NCI-H2227 (cell line): ENCODE measurements at regions not wholly inside any gene's neighbourhood (a gene's known extent, or its start where the extent isn't known, plus 50 kb on each side); places are given as distances from the start of the nearest gene placed in this dataset.

ENCODE experiments used
- DNase-seq: peaks from one replicate; lab custom pipeline; 2025; ENCODE audit not compliant: unreplicated experiment; lab: John Stamatoyannopoulos, UW

GRCh38 chr18:22040533-22040932, 128.9 kb upstream of the GATA6 start:
- no peak for DNase-seq

DNA sequence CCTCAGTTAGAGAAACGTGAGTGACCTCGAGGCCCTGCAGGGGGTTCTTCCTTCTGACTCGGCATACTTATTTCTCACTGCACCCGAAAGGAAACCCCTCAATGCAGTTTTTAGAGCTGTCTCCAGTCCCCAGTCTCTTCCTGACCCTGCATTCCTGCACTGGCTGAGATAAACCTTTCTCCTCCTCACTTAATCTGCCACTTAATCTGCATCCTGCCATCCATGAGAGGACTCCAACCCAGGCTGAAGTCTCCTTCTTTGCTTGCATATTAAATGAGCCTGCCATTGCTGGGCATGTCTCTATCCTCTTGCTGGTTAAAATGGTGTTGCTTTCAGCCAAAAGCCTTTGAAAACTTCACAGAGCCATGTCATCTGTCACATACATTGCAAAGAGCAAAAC, 125.6 kb upstream of the GATA6 start:
- DNase-seq = no peak

DNA sequence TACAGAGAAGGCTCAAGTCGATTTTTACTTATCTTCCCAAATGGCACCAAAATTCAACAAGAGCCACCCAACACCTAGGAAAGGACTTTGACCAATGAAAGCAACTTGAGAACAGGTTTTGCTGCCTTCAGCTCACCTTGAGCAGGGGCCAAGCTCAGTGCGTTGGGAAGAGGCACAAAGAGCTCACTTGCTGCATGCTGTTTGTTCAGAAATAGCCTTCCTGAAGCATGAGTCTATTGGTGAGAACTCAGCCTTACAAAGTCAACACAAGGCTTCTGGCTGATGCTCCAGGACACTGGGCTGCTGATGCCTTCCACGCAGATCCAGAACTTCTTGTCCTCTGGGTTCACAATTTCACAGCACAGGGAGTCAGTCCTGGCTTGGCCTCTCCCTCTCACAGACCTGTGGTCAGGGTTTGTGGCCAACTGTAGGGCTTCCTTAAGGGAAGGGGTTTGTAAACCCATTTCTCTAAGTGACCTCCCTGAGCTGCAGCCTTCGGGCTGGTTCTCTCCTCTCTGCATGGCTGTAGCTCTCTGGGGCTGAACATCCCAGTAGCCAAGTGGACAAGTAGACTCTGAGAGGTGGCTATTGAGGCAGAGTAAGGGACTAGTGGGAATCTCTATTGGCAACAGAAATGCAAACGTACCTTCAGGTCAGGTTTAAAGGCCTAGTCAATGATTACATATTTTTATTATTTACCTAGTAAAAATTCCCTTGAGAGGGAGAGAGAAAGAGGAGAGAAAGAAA, 124.7 kb upstream of the GATA6 start:
- DNase-seq = no peak

- no peak for DNase-seq
These were observed 124.0 kb upstream of the GATA6 start for GRCh38 chr18:22045221-22045918.

- DNase-seq = no peak
These were observed 122.9 kb upstream of the GATA6 start for GRCh38 chr18:22046473-22046872.

DNA sequence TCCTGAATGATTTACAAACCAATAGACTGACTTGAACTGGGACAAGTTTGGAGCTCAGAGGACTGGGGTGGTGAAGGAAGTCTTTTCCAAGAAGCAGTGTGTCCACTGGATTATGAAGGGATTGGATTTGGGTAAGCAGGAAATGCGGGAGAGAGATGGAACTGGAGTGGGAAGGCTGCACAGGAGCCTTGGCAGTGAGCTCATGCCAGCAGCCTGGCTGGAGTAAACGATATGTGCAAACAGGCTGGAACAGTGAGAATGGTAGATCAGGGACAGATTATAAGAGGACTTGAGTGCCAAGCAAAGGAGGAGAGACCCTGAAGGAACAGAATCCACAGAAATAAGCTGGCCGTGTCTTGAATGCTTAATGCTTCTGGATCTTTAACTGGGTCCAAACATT, 121.9 kb upstream of the GATA6 start:
- DNase-seq = no peak

- DNase-seq = no peak
These were observed 121.2 kb upstream of the GATA6 start for GRCh38 chr18:22048221-22048620.

- DNase-seq = no peak
These were observed 120.3 kb upstream of the GATA6 start for GRCh38 chr18:22048932-22049615.

DNA sequence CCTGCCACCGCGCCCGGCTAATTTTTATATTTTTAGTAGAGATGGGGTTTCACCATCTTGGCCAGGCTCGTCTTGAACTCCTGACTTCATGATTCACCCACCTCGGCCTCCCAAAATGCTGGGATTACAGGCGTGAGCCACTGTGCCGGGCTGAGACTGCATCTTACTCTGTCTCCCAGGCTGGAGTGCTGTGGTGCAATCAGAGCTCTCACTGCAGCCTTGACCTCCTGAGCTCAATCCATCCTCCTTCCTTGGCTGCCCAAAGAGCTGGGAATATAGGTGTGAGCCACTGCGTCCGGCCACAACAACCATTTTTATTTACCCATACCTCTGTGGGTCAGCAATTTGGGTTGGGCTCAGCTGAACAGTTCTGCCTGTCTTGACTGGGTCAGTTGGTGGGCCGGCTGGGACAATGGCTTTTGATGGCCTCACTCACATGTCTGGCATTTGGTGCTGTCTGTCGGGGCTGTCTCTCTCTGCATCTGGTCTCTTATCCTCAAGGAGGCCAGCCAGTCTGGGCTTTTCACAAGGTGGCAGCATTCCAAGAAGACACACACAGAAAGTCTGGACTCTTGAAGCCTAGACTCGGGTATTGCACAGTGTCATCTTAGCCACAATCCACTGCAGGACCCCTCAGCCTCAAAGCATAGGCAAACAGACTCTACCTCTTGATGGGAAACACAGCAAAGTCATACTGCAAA, 116.8 kb upstream of the GATA6 start:
- DNase-seq = no peak

DNA sequence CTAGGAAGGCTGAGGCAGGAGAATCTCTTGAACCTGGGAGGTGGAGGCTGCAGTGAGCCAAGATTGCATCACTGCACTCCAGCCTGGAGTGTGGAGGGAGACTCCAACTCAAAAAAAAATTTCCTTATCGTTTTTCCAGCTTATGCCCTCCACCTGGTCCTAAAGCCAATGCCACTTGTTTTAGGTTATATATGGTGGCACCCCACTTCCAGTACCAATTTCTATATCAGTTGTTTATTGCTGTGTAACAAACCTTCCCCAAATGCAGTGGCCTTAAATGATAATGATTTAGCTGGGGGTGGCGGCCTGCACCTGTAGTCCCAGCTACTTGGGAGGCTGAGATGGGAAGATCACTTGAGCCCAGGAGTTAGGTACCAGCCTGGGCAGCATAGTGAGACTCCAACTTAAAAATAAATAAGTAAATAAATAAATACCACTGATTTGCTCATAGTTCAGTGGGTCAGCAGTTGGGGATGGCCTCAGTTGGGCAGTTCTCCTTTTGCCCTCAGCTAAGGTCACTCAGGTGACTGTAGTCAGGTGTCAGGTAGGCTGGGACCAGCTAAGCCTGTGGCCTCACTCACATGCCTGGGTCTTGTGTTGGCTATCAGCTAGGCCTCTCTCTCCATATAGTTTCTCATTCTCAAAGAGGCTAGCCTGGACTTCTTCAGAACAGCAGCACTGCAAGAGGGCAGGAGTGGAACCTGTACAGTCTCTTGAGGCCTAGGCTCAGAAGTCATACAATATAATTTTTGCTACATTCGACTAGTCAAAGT, 113.7 kb upstream of the GATA6 start:
- no peak for DNase-seq

DNA sequence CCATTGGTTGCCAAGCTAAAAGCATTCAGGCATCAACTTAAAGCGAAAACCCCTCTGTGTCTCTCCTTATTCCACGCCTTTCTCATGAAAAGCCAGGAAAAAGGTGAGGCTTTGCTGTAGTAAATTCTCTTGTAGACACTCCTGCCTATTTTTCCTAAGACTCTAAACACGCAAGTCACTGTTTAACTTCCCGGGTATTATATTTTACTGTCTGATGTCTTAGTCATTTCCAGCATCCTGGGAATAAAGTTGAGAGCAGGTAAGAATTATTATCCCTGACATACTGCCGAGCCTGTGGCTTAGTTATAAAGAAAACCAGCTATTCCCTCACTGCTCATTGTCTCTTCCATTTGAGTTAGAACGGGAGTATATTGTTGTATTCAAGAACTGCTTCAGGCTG, 112.4 kb upstream of the GATA6 start:
- no peak for DNase-seq

DNA sequence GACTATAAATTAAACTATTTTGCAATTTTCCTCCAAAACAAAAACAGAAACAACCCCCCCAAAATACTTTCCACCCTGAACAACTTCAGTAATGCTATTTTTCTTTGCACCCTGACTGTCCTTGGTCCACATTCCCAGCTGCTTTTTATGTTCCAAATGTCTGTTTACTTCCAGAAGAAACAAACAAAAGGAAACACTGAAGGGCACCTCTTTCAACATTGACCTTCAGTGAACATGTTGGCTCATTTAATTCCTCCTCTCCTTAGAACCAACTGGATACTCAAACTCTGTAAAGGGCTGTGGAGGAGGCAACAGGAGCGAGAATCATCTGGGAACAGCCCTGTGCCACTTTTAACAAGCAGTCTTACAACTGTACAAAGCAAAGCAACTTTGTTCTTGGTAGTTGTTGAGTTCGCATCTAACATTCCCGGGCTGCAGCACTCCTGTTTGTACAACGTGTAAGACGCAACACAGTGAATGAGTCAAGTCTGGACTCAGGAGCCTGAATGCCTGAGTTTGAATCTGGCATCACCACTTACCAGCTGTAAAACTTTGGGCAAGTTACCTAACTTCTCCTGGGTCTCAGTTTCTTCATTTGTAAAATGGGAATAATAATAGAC, 111.4 kb upstream of the GATA6 start:
- no peak for DNase-seq

DNA sequence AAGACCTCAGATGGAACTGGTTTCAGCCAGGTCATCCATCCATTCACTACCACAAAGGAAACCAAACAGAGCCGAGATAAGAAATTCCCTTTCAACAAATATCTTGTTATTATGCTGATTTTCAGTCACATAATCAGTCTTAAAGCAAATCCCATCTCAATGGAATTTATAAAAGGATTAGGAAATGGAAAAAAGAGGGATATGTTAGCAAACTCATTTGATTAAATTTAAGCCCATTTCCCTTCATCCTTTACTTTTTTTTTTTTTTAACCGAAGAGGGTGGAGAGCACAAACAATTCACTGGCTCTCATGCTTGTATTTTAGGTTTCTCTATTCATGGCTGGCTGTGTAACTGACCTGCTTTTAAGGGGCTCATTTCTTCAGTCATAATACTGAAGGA, 109.0 kb upstream of the GATA6 start:
- no peak for DNase-seq

DNA sequence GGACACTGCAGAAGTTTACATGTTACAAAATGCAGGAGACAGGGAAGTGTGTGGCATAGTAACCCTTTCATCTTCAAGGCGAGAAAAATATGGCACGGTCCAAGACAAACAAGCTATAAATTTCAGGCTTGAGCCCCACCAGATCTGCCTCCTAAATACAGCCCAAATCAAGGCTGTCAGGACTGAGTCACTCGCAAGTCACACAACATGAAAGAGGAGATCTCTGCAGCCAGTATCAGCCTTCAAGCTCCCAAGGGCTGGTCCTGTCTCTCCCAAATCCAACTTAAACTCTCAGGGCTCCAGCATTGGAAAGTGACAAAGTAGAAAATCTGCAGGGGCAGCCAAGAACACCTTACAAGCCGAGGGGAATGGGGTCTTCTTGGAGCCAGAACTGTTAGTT, 106.3 kb upstream of the GATA6 start:
- DNase-seq = no peak

DNA sequence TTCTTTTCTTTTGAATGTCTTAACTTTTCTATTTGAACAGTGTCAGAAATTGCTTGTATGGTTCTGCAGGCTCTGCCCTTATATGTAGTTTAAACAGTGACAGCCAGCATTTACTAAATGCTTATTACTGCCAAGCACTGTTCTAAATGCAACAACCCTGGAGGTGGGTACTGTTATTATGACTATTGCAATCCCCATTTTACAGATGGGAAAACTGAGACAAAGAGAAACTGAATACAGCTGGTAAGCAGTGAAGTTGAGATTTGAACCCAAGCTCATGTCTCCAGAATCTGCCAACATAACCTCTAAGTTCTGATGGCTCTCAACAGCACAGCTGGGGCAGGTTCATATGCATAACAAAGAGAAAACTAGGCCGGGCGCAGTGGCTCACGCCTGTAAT, 105.7 kb upstream of the GATA6 start:
- DNase-seq = no peak

DNA sequence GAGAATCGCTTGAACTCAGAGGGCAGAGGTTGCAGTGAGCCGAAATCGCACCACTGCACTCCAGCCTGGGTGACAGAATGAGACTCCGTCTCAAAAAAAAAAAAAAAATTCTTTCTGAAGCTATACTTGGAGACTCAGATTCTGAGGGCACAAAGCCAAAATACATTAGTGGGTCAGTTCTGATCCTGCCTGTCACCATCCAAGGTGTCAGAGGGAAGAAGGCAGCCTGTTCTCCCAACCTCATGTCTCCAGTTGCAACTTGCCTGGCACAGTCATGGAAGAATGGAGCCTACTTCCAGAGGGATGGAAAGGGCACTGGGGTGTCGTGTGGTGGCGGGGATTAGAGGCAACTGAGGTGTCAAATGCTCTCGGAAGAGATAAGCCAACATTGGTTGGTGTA, 104.8 kb upstream of the GATA6 start:
- no peak for DNase-seq

DNA sequence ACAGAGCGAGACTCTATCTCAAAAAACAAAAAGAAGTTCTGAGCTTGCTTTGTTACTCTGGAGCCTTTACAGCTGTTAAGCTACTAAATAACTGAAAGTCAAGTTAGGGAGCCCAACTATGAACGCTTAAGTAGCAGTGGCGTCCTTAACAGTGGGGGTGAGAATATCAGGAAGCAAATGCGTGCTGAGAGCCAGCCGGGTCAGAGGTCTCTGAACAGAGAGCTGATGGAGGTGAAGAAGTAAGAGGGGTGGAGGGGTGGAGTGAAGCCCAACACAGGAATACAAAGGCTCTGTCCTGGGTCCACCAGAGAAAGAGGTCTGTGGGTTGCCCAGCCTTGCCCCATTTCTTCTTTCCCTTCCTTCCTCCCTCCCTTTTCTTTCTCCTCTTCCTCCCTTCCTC, 104.1 kb upstream of the GATA6 start:
- DNase-seq = no peak

GRCh38 chr18:22066083-22066485, 103.3 kb upstream of the GATA6 start:
- DNase-seq = no peak

DNA sequence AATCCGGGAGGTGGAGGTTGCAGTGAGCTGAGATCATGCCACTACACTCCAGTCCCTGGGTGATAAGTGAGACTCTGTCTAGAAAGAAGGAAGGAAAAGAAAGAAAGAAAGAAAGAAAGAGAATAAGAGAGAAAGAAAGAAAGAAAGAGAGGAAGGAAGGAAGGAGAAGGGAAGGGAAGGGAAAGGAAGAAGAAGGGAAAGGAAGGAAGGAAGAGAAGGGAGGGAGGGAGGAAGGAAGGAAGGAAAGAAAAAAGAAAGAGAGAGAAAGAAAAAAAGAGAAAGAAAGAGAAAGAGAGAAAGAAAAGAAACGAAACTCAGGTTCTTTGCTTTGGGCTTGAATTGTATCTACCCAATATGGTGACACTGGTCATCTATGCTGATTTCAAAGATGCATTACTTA, 102.3 kb upstream of the GATA6 start:
- DNase-seq = no peak

GRCh38 chr18:22067682-22068081, 101.7 kb upstream of the GATA6 start:
- no peak for DNase-seq
